ENCODE measurements at regions not wholly inside any gene's neighbourhood (a gene's known extent, or its start where the extent isn't known, plus 50 kb on each side); places are given as distances from the start of the nearest gene placed in this dataset.

DNA sequence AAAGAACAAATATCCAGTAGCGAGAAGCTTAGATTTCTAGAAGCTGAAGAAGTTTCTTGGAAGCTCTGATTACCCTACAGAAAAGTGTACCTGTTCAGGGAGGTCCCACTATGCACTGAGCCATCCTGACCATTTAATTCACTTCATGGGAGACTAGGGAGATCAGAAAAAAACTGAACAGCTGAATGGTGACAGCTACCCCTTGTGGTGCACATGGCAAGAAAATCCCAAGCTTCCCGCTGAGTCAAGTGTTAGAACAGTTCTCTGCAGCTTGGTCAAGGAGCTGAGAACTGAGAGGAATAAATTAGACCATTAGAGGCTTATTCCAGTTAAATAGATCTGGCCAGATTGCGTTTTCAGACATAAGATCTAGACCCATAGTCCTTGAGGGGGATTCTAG lies 197.2 kb upstream of the VEPH1 start:
- no peak overlapping the region for H3K4me3 ChIP-seq (ENCODE audit: control insufficient read depth in 2 of 3, extremely low read depth in 1 of 3, insufficient read depth in 2 of 3, low read depth in 1 of 3, low read length in 3 of 3)
- H3K9ac ChIP-seq (ENCODE audit: control insufficient read depth, extremely low read depth, insufficient read depth, low read length): no peak overlapping the region
- no peaks in the 10 kb centered on the region for H3K9me3 ChIP-seq (ENCODE audit: control insufficient read depth, low read depth, low read length)
- H3K36me3 ChIP-seq (ENCODE audit: control insufficient read depth in 2 of 2, extremely low read depth in 1 of 2, insufficient read depth in 2 of 2, low read length in 2 of 2): no peaks in the 10 kb centered on the region
- TF ChIP-seq, protein P1, sequence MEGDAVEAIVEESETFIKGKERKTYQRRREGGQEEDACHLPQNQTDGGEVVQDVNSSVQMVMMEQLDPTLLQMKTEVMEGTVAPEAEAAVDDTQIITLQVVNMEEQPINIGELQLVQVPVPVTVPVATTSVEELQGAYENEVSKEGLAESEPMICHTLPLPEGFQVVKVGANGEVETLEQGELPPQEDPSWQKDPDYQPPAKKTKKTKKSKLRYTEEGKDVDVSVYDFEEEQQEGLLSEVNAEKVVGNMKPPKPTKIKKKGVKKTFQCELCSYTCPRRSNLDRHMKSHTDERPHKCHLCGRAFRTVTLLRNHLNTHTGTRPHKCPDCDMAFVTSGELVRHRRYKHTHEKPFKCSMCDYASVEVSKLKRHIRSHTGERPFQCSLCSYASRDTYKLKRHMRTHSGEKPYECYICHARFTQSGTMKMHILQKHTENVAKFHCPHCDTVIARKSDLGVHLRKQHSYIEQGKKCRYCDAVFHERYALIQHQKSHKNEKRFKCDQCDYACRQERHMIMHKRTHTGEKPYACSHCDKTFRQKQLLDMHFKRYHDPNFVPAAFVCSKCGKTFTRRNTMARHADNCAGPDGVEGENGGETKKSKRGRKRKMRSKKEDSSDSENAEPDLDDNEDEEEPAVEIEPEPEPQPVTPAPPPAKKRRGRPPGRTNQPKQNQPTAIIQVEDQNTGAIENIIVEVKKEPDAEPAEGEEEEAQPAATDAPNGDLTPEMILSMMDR (optimal IDR thresholded peaks at IDR 0.05 in 1 of 3, IDR thresholded peaks at IDR 0.05 in 1 of 3, conservative IDR thresholded peaks at IDR 0.05 in 1 of 3; ENCODE audit: extremely low read depth in 1 of 3, insufficient read depth in 2 of 3, low read length in 3 of 3): no peak
- no peak for TF ChIP-seq EZH2 (IDR thresholded peaks at IDR 0.05; ENCODE audit: low read length)
- no peak overlapping the region for H3K27ac ChIP-seq (ENCODE audit: control insufficient read depth, insufficient read depth, low read length)
- FAIRE-seq (no peak), DNase-seq (ENCODE audit: low read depth, low spot score) (no peak)
- H3K79me2 ChIP-seq (ENCODE audit: control insufficient read depth, insufficient read depth, low read length): no peaks in the 10 kb centered on the region
- no peaks in the 10 kb centered on the region for H4K20me1 ChIP-seq (ENCODE audit: control insufficient read depth, extremely low read depth, insufficient read depth, low read length)
- H3K4me1 ChIP-seq (ENCODE audit: control insufficient read depth, extremely low read depth, insufficient read depth, low read length): no peaks in the 10 kb centered on the region
- no peak overlapping the region for H3K4me2 ChIP-seq (ENCODE audit: control insufficient read depth, extremely low read depth, insufficient read depth, low read depth, low read length)
- no peak overlapping the region for H2AFZ ChIP-seq (ENCODE audit: control insufficient read depth, low read length)
- H3K9me1 ChIP-seq (ENCODE audit: control insufficient read depth, extremely low read depth, insufficient read depth, low read length): no peaks in the 10 kb centered on the region
- dilution Hi-C loops (cut with MboI; ENCODE audit: extremely low pct_ligation_motif_present, low sequenced_read_pairs): no loop called here
- H3K27me3 ChIP-seq (ENCODE audit: control insufficient read depth, extremely low read depth, insufficient read depth, low read length): no peaks in the 10 kb centered on the region

DNA sequence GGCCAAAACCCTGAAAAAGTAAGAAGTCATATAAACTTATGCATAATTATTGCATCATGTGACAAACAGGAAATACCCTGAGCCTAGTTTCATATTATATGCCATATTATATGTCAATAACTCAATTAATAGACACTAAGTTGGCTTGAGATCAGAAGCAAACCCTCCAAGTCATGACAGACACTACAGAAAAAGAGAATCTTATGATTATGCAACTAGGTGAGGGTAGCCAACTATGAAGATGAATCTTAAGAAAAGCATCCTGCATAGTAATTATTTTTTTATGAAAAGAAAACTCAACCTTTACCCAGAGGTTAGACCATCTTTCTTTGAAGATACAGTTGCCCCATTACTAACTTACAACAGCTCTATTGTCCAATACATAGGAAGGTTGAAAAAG lies 192.4 kb upstream of the VEPH1 start:
- FAIRE-seq: no peak
- no peaks in the 10 kb centered on the region for H3K36me3 ChIP-seq (ENCODE audit: control insufficient read depth in 2 of 2, extremely low read depth in 1 of 2, insufficient read depth in 2 of 2, low read length in 2 of 2)
- TF ChIP-seq, protein P1 (optimal IDR thresholded peaks at IDR 0.05 in 1 of 3, IDR thresholded peaks at IDR 0.05 in 1 of 3, conservative IDR thresholded peaks at IDR 0.05 in 1 of 3; ENCODE audit: extremely low read depth in 1 of 3, insufficient read depth in 2 of 3, low read length in 3 of 3): no peak
- dilution Hi-C loops (cut with MboI; ENCODE audit: extremely low pct_ligation_motif_present, low sequenced_read_pairs): no loop called here
- H3K4me1 ChIP-seq (ENCODE audit: control insufficient read depth, extremely low read depth, insufficient read depth, low read length): no peaks in the 10 kb centered on the region
- no peaks in the 10 kb centered on the region for H3K27me3 ChIP-seq (ENCODE audit: control insufficient read depth, extremely low read depth, insufficient read depth, low read length)
- H3K4me2 ChIP-seq (ENCODE audit: control insufficient read depth, extremely low read depth, insufficient read depth, low read depth, low read length): no peak overlapping the region
- no peaks in the 10 kb centered on the region for H3K79me2 ChIP-seq (ENCODE audit: control insufficient read depth, insufficient read depth, low read length)
- no peak overlapping the region for H3K27ac ChIP-seq (ENCODE audit: control insufficient read depth, insufficient read depth, low read length)
- no peak overlapping the region for H2AFZ ChIP-seq (ENCODE audit: control insufficient read depth, low read length)
- H3K9me3 ChIP-seq (ENCODE audit: control insufficient read depth, low read depth, low read length): no peaks in the 10 kb centered on the region
- no peaks in the 10 kb centered on the region for H4K20me1 ChIP-seq (ENCODE audit: control insufficient read depth, extremely low read depth, insufficient read depth, low read length)
- H3K9me1 ChIP-seq (ENCODE audit: control insufficient read depth, extremely low read depth, insufficient read depth, low read length): no peaks in the 10 kb centered on the region
- H3K4me3 ChIP-seq (ENCODE audit: control insufficient read depth in 2 of 3, extremely low read depth in 1 of 3, insufficient read depth in 2 of 3, low read depth in 1 of 3, low read length in 3 of 3): no peak overlapping the region
- no peak overlapping the region for H3K9ac ChIP-seq (ENCODE audit: control insufficient read depth, extremely low read depth, insufficient read depth, low read length)
- no peak for DNase-seq (ENCODE audit: low read depth, low spot score)
